Nephron (organoid): ENCODE measurements at regions not wholly inside any gene's neighbourhood (a gene's known extent, or its start where the extent isn't known, plus 50 kb on each side); places are given as distances from the start of the nearest gene placed in this dataset.

ENCODE experiments used
- H3K27ac Mint-ChIP-seq, 3 experiments: 2 replicates each; pipeline ENCODE4 v1.8.0; 2020; ENCODE audit warnings: mixed read lengths in 3 of 3, mild to moderate bottlenecking in 2 of 3, moderate library complexity in 1 of 3
- H3K27me3 Mint-ChIP-seq: 2 replicates; pipeline ENCODE4 v1.8.0; 2021; ENCODE audit warnings: low read depth, mild to moderate bottlenecking, moderate library complexity, mixed read lengths
- H3K36me3 Mint-ChIP-seq: 2 replicates; pipeline ENCODE4 v1.8.0; 2020; ENCODE audit warnings: low read depth, mixed read lengths
- H3K4me1 Mint-ChIP-seq: 2 replicates; pipeline ENCODE4 v1.8.0; 2020; ENCODE audit warnings: mixed read lengths
- H3K4me3 Mint-ChIP-seq, 3 experiments: 2 replicates each; pipeline ENCODE4 v1.8.0; 2020; ENCODE audit warnings: mild to moderate bottlenecking in 3 of 3, mixed read lengths in 3 of 3, moderate library complexity in 2 of 3
- H3K9me3 Mint-ChIP-seq: 2 replicates; pipeline ENCODE4 v1.8.0; 2020; ENCODE audit warnings: mixed read lengths
- CTCF ChIP-seq, 3 experiments: fragments of 200-600 bp; sonication (generic); IDR thresholded peaks; one replicate each; pipeline ENCODE4 v1.5.0; 2021; ENCODE audit warnings: antibody characterized with exemption in 3 of 3; ENCODE audit not compliant: unreplicated experiment in 3 of 3

GRCh38 chr20:6680854-6681253, 86.6 kb upstream of the BMP2 start:
- Mint-ChIP-seq H3K27me3 (no peaks in the 10 kb centered on the region), H3K36me3 (no peaks in the 10 kb centered on the region), H3K9me3 (no peaks in the 10 kb centered on the region), H3K4me1 (no peaks in the 10 kb centered on the region), H3K27ac (no peak overlapping the region), H3K4me3 (no peak overlapping the region)
- TF ChIP-seq CTCF (IDR thresholded peaks at IDR 0.05; ENCODE audit: unreplicated experiment in 3 of 3) = no peak

- TF ChIP-seq CTCF (IDR thresholded peaks at IDR 0.05; ENCODE audit: unreplicated experiment in 3 of 3) = no peak
- H3K36me3 Mint-ChIP-seq = no peaks in the 10 kb centered on the region
- H3K9me3 Mint-ChIP-seq = no peaks in the 10 kb centered on the region
- H3K4me3 Mint-ChIP-seq = no peak overlapping the region
- no peaks in the 10 kb centered on the region for H3K27me3 Mint-ChIP-seq
- no peak overlapping the region for H3K27ac Mint-ChIP-seq
- H3K4me1 Mint-ChIP-seq = no peaks in the 10 kb centered on the region
These were observed 87.0 kb upstream of the BMP2 start for GRCh38 chr20:6680441-6680840.

GRCh38 chr20:6679086-6679485, 88.4 kb upstream of the BMP2 start:
- no peaks in the 10 kb centered on the region for H3K4me1 Mint-ChIP-seq
- no peak overlapping the region for H3K27ac Mint-ChIP-seq
- H3K36me3 Mint-ChIP-seq = no peaks in the 10 kb centered on the region
- no peaks in the 10 kb centered on the region for H3K27me3 Mint-ChIP-seq
- H3K4me3 Mint-ChIP-seq = no peak overlapping the region
- no peaks in the 10 kb centered on the region for H3K9me3 Mint-ChIP-seq
- TF ChIP-seq CTCF (IDR thresholded peaks at IDR 0.05; ENCODE audit: unreplicated experiment in 3 of 3) = no peak

GRCh38 chr20:6678101-6678500, 89.4 kb upstream of the BMP2 start:
- H3K4me1 Mint-ChIP-seq = no peaks in the 10 kb centered on the region
- no peak overlapping the region for H3K4me3 Mint-ChIP-seq
- H3K36me3 Mint-ChIP-seq = no peaks in the 10 kb centered on the region
- H3K27me3 Mint-ChIP-seq = no peaks in the 10 kb centered on the region
- H3K27ac Mint-ChIP-seq = no peak overlapping the region
- no peaks in the 10 kb centered on the region for H3K9me3 Mint-ChIP-seq
- no peak for TF ChIP-seq CTCF (IDR thresholded peaks at IDR 0.05; ENCODE audit: unreplicated experiment in 3 of 3)

GRCh38 chr20:6674831-6675230, 92.7 kb upstream of the BMP2 start:
- Mint-ChIP-seq H3K4me1 (no peaks in the 10 kb centered on the region), H3K4me3 (no peak overlapping the region), H3K27me3 (no peaks in the 10 kb centered on the region), H3K36me3 (no peaks in the 10 kb centered on the region), H3K27ac (no peak overlapping the region), H3K9me3 (no peaks in the 10 kb centered on the region)
- no peak for TF ChIP-seq CTCF (IDR thresholded peaks at IDR 0.05; ENCODE audit: unreplicated experiment in 3 of 3)

- Mint-ChIP-seq H3K36me3 (no peaks in the 10 kb centered on the region), H3K4me3 (no peak overlapping the region), H3K4me1 (no peaks in the 10 kb centered on the region), H3K27me3 (no peaks in the 10 kb centered on the region), H3K9me3 (no peaks in the 10 kb centered on the region), H3K27ac (no peak overlapping the region)
- no peak for TF ChIP-seq CTCF (IDR thresholded peaks at IDR 0.05; ENCODE audit: unreplicated experiment in 3 of 3)
These were observed 94.4 kb upstream of the BMP2 start for GRCh38 chr20:6673071-6673470.
